Sigmoid colon (tissue), 6 donors: ENCODE measurements at regions not wholly inside any gene's neighbourhood (a gene's known extent, or its start where the extent isn't known, plus 50 kb on each side); places are given as distances from the start of the nearest gene placed in this dataset.

Experiments
- DNase-seq: peaks from one replicate; pipeline ENCODE4 v3.0.0-alpha.2; 2019
- H3K27ac ChIP-seq, 4 donors: fragments of 200-600 bp; sonication (generic); one replicate each; pipeline ENCODE4 v1.5.1; 2016 to 2019; ENCODE audit warnings: mild to moderate bottlenecking in 1 of 4
- H3K27me3 ChIP-seq, 3 donors: fragments of 200-600 bp; sonication (generic); one replicate each; pipeline ENCODE4 v1.5.1; 2019; ENCODE audit warnings: mild to moderate bottlenecking in 1 of 3
- H3K36me3 ChIP-seq, 4 donors: fragments of 200-600 bp; sonication (generic); one replicate each; pipeline ENCODE4 v1.5.1; 2016 to 2019
- H3K4me1 ChIP-seq, 4 donors: fragments of 200-600 bp; sonication (generic); one replicate each; pipeline ENCODE4 v1.5.1; 2017 to 2019
- H3K4me3 ChIP-seq, 4 donors: fragments of 200-600 bp; sonication (generic); one replicate each; pipeline ENCODE4 v1.5.1; 2017 to 2019; ENCODE audit warnings: mild to moderate bottlenecking in 2 of 4, moderate library complexity in 1 of 4
- H3K9me3 ChIP-seq, 4 donors: fragments of 200-600 bp in 3 of 4; sonication (generic) in 3 of 4; one replicate each; pipeline versions ENCODE4 v1.5.1 to v1.6.1; 2013 to 2019
- CTCF ChIP-seq, 4 experiments: fragments of 450-650 bp in 3 of 4; fragments of 200-600 bp in 1 of 4; IDR thresholded peaks; one replicate each; pipeline ENCODE4 v1.5.1; 2016 to 2019; ENCODE audit warnings: antibody characterized with exemption in 4 of 4, mild to moderate bottlenecking in 3 of 4, moderate library complexity in 2 of 4
- EP300 ChIP-seq, 4 donors: sonication (generic); formaldehyde crosslinking; IDR thresholded peaks; one replicate each; pipeline ENCODE4 v1.6.1; 2017; ENCODE audit warnings: antibody characterized with exemption in 4 of 4
- POLR2A ChIP-seq, 2 donors: fragments of 450-650 bp; IDR thresholded peaks; one replicate each; pipeline ENCODE4 v1.6.1; 2016; ENCODE audit warnings: antibody characterized with exemption in 2 of 2, mild to moderate bottlenecking in 2 of 2, moderate library complexity in 2 of 2
- POLR2AphosphoS5 ChIP-seq, 4 donors: sonication (generic); formaldehyde crosslinking; IDR thresholded peaks; one replicate each; pipeline ENCODE4 v1.6.1; 2017; ENCODE audit warnings: antibody characterized with exemption in 4 of 4
- WGBS, 2 donors: extraction: QIAGEN DNeasy Blood & Tissue Kit; methylation state at CpG; one replicate each; pipeline ENCODE4 v1.1.7; 2013; 5-methylcytosine and 5-hydroxymethylcytosine counted together
- intact Hi-C: fragments of 100-400 bp; cut with DNase I; formaldehyde crosslinking; loops from one replicate; pipeline ENCODE4 v1.15.1; 2023
- donor health status: healthy with polysubstance abuse.
- donor health status: healthy.

- no peak for DNase-seq
- H3K27me3 ChIP-seq = no peaks in the 10 kb centered on the region
- no peaks in the 10 kb centered on the region for H3K36me3 ChIP-seq
- TF ChIP-seq POLR2A (IDR thresholded peaks at IDR 0.05) = no peak
- TF ChIP-seq EP300 (IDR thresholded peaks at IDR 0.05) = no peak
- no peak for TF ChIP-seq POLR2AphosphoS5 (IDR thresholded peaks at IDR 0.05)
- TF ChIP-seq CTCF (IDR thresholded peaks at IDR 0.05) = no peak
- no peak overlapping the region for H3K4me3 ChIP-seq
- H3K27ac ChIP-seq = no peak overlapping the region
- intact Hi-C loops = no loop called here
- 37 to 47% methylated on average over 2 of the region's 2 CpGs for WGBS, 2 donors
- no peaks in the 10 kb centered on the region for H3K9me3 ChIP-seq
- H3K4me1 ChIP-seq = no peaks in the 10 kb centered on the region
Measured at GRCh38 chr4:111573386-111573785, 571.9 kb upstream of the FAM241A start.

GRCh38 chr4:111579767-111580166, 565.5 kb upstream of the FAM241A start:
- TF ChIP-seq POLR2AphosphoS5 (IDR thresholded peaks at IDR 0.05) (no peak), EP300 (IDR thresholded peaks at IDR 0.05) (no peak), POLR2A (IDR thresholded peaks at IDR 0.05) (no peak), CTCF (IDR thresholded peaks at IDR 0.05) (no peak)
- intact Hi-C loops = no loop called here
- Histone ChIP-seq H3K9me3 (no peaks in the 10 kb centered on the region), H3K4me1 (no peaks in the 10 kb centered on the region), H3K27me3 (no peaks in the 10 kb centered on the region), H3K36me3 (no peaks in the 10 kb centered on the region), H3K4me3 (no peak overlapping the region), H3K27ac (no peak overlapping the region)
- DNase-seq = no peak

GRCh38 chr4:111595456-111595855, 549.8 kb upstream of the FAM241A start:
- Histone ChIP-seq H3K36me3 (no peaks in the 10 kb centered on the region), H3K4me3 (no peak overlapping the region), H3K4me1 (no peaks in the 10 kb centered on the region), H3K27ac (no peak overlapping the region), H3K27me3 (no peaks in the 10 kb centered on the region), H3K9me3 (no peaks in the 10 kb centered on the region)
- intact Hi-C loops = no loop called here
- 93 to 95% methylated on average over 3 of the region's 3 CpGs for WGBS, 2 donors
- no peak for DNase-seq
- TF ChIP-seq CTCF (IDR thresholded peaks at IDR 0.05) (no peak), EP300 (IDR thresholded peaks at IDR 0.05) (no peak), POLR2A (IDR thresholded peaks at IDR 0.05) (no peak), POLR2AphosphoS5 (IDR thresholded peaks at IDR 0.05) (no peak)

GRCh38 chr4:111596491-111596890, 548.8 kb upstream of the FAM241A start:
- no peak for DNase-seq
- TF ChIP-seq CTCF (IDR thresholded peaks at IDR 0.05) (no peak), POLR2AphosphoS5 (IDR thresholded peaks at IDR 0.05) (no peak), EP300 (IDR thresholded peaks at IDR 0.05) (no peak), POLR2A (IDR thresholded peaks at IDR 0.05) (no peak)
- 83 to 89% methylated on average over 4 of the region's 4 CpGs for WGBS, 2 donors
- Histone ChIP-seq H3K36me3 (no peaks in the 10 kb centered on the region), H3K27ac (no peak overlapping the region), H3K4me3 (no peak overlapping the region), H3K9me3 (no peaks in the 10 kb centered on the region), H3K4me1 (no peaks in the 10 kb centered on the region), H3K27me3 (no peaks in the 10 kb centered on the region)
- intact Hi-C loops = no loop called here

- 70 to 75% methylated on average over 3 of the region's 3 CpGs for WGBS, 2 donors
Measured at GRCh38 chr4:111601671-111602070, 543.6 kb upstream of the FAM241A start.

More at GRCh38 chr4:111601671-111602070, 543.6 kb upstream of the FAM241A start:
- no peak for DNase-seq
- Histone ChIP-seq H3K36me3 (no peaks in the 10 kb centered on the region), H3K9me3 (no peaks in the 10 kb centered on the region), H3K4me1 (no peaks in the 10 kb centered on the region), H3K27ac (no peak overlapping the region), H3K27me3 (no peaks in the 10 kb centered on the region), H3K4me3 (no peak overlapping the region)
- intact Hi-C loops = no loop called here
- TF ChIP-seq POLR2A (IDR thresholded peaks at IDR 0.05) = no peak
- no peak for TF ChIP-seq CTCF (IDR thresholded peaks at IDR 0.05)
- no peak for TF ChIP-seq EP300 (IDR thresholded peaks at IDR 0.05)
- no peak for TF ChIP-seq POLR2AphosphoS5 (IDR thresholded peaks at IDR 0.05)
